Breast epithelium (tissue), 3 donors: ENCODE measurements at regions not wholly inside any gene's neighbourhood (a gene's known extent, or its start where the extent isn't known, plus 50 kb on each side); places are given as distances from the start of the nearest gene placed in this dataset.

Experiments used
- CTCF ChIP-seq, 3 donors: fragments of 450-650 bp; IDR thresholded peaks; one replicate each; pipeline ENCODE4 v1.5.1; 2016 to 2017; ENCODE audit warnings: antibody characterized with exemption in 3 of 3, mild to moderate bottlenecking in 3 of 3, moderate library complexity in 3 of 3
- POLR2AphosphoS5 ChIP-seq, 3 donors: sonication (generic); formaldehyde crosslinking; IDR thresholded peaks; one replicate each; pipeline ENCODE4 v1.6.1; 2017; ENCODE audit warnings: antibody characterized with exemption in 3 of 3

GRCh38 chr6:129955584-129955983, 62.8 kb upstream of the L3MBTL3 start:
- no peak for TF ChIP-seq CTCF (IDR thresholded peaks at IDR 0.05)
- no peak for TF ChIP-seq POLR2AphosphoS5 (IDR thresholded peaks at IDR 0.05)
